GM18907 (cell line): ENCODE measurements at regions not wholly inside any gene's neighbourhood (a gene's known extent, or its start where the extent isn't known, plus 50 kb on each side); places are given as distances from the start of the nearest gene placed in this dataset.

Experiments
- ATAC-seq: cut with Tn5 transposase; IDR thresholded peaks from one replicate; pipeline ENCODE4 v1.9.1; 2021; ENCODE audit warnings: mild to moderate bottlenecking, moderate library complexity; ENCODE audit not compliant: unreplicated experiment

- no peak for ATAC-seq
These were observed 551.7 kb downstream of the NR2F2 start for GRCh38 chr15:96882121-96882772.

DNA sequence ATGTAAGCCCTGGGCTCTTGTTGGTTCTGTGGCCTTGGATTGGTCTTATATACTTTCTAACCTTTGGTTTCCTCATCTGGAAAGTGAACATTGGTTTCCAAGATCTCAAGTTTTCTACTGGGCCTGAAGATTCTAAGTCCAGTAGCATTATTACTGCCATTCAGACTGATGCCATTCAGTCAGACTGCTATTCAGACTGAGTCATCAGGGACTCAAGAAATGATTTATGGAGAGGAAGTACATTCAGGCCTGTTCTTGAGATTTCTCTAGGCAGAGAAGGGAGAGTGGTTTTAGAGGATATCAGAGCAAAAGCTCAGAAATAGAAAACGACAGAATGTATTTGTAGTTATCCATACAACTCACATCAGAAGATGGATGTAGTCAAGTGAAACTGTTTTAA is 557.2 kb downstream of the NR2F2 start:
- no peak for ATAC-seq

- no peak for ATAC-seq
These were observed 558.3 kb downstream of the NR2F2 start for GRCh38 chr15:96888764-96889163.

DNA sequence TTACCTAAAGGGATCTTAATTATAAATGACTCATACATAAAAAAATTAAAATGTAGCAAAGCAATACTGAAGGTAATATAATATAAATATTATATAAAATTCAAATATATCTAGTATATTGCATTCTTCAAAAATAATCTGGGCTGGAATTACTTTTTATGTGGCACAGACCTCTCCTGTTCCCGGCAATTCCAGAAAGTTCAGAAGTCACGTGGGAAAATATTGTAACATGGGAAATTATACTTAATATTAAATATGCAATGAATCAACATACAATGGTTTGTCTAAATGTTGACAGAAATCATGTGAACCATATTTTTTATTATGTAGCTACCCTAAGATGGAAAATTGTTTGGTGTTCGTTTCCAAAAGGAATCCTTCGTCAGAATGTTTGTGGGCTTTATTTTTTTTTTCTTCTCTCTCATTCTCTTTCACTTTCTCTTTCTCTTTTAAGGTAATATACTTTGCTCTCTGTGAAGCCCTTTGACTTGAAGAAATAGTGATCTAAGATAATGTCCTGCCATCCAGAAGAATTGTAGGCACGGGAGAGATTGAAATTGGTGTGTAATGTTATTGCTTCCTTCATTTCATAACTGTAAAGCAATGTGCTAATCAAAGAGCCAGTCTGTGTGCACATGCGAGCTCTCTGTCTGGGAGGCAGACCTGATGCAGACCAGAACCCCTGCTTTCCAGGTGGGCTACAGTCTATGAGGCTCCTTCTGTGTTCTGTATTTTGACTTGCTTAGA is 559.4 kb downstream of the NR2F2 start:
- no peak for ATAC-seq

GRCh38 chr15:96891046-96891445 is 560.5 kb downstream of the NR2F2 start:
- no peak for ATAC-seq

- ATAC-seq: no peak
These were observed 562.8 kb downstream of the NR2F2 start for GRCh38 chr15:96893159-96893906.

DNA sequence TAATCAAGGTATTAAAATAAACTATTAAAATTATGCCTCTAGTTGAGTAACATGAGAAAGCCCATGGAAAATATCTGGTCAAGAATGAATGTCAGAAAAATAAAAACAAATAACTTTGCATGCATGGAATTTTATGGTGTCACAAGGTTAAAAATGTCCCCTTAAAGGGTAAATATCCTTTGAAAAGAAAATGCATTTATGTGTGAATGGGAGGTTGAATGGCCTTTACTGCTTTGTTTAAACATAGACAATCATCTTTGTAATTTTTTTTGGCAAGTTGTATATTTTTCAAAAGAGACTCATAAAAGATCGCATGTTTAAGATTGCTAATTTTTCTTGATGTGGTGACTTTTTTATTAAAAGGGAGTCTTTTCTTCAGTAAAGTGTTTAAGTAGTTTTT is 564.2 kb downstream of the NR2F2 start:
- no peak for ATAC-seq

DNA sequence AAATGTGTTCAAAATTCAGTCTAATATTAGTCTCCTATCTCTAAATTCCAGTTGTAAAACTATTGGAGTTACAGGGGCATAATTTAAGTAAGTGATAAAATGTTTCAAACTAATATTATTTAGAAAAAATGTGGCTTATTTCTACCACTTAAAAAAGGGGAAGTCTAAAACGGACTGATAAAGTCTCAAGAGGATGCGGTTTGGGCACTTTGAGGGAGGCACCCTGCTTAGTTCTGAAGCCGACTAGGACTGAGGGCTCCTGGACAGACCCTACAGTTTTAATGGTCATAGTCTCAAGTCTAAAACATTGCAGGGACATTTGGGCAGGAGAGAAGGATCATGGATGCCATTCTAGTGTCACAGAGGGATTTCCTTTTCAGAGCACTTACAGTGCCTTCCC is 566.3 kb downstream of the NR2F2 start:
- no peak for ATAC-seq

DNA sequence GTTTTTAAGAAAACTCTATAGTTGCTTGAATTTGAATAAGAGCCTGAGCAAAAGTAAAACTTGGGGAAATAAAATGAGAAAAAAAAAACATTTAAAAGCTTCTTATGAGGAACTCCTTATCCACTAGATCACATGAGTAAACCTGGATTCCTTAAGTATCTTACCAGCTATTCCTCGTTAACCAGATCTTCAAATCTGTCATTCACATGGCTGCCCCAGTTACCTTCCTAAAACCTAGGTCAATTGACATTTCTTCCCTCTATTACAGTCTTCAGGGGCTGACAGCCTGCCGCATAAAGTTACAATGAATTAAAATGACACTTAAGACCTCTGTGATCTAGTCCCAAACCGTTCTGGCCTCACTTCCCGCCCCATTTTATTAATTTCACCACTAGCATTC is 583.6 kb downstream of the NR2F2 start:
- ATAC-seq: no peak

GRCh38 chr15:96916750-96917149 is 586.2 kb downstream of the NR2F2 start:
- ATAC-seq: no peak

DNA sequence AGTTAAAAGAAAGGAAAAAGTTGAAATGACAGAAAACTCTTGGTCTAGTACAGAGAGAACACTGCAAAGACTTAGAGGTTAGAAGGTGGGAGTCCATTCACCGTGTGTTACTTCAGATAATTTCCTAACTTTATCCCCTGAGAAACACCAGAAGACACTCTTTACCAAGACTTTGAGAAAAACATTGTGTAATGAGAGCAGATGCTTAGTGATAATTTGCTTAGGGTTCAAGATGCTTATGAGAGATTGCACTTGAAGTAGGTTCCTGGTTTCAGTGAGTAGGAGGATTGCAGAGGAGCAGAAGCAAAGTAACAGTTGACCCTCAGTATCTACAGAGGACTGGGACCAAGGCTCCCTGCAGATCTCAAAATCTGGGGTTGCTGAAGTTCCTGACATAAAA is 594.1 kb downstream of the NR2F2 start:
- ATAC-seq: no peak

GRCh38 chr15:96947296-96948229 is 617.1 kb downstream of the NR2F2 start:
- no peak for ATAC-seq

DNA sequence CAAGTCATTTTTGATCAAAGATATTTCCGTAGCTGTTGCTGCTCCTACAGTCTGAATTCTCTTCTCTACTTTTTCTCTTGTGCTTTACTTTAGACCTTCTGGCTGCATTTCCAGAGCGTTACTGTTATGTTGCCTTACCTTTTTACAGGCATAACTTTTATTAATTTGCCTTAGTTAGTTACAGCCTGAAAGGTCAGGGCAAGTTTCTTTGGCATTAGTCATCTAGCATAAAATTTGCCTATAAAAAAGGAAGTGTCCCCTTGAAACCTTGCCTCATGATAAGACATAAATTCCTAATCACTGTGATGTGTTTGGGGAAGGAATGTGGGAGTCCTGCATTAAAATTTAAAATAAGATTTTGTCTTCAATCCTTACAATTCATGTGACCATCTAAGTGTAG is 618.5 kb downstream of the NR2F2 start:
- ATAC-seq: no peak

DNA sequence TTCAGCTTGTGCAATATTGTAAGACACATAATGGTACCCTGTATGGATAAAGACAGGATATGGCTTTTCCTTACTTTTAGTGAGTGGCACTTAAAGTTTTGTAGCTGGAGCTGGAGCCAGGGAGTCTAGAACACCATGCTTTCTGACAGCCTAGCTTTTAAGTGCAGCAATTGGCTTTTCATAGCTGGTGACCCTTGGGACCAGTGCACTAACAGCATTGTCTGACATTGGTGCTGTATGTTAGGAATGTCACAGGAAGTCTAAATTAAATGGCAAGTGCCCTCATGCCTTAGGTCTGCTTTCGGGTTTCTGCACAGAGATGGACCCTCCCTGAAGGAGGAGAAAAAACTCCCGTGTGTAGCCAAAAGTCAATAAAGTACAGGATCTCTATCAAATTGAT is 628.2 kb downstream of the NR2F2 start:
- no peak for ATAC-seq

DNA sequence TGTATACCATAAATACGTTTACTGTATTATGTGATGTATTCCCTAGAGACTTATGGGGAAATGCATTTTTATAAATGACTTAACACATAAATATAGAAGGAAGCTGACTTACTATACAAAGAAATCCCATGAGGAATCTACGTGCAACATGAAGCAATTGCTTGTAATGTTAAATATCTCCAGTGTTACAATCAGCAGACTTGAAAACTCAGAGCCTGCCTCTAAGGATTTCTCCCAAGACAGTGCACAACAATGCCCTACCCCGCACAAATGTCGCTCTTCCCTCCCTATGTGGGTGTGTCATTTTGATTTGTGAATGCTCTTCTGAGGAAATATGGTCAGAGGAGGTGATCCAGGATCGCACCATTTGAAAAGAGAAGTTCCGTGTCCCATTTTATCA is 629.0 kb downstream of the NR2F2 start:
- no peak for ATAC-seq

- no peak for ATAC-seq
These were observed 630.4 kb downstream of the NR2F2 start for GRCh38 chr15:96960711-96961480.

GRCh38 chr15:96966554-96966953 is 636.1 kb downstream of the NR2F2 start:
- no peak for ATAC-seq

DNA sequence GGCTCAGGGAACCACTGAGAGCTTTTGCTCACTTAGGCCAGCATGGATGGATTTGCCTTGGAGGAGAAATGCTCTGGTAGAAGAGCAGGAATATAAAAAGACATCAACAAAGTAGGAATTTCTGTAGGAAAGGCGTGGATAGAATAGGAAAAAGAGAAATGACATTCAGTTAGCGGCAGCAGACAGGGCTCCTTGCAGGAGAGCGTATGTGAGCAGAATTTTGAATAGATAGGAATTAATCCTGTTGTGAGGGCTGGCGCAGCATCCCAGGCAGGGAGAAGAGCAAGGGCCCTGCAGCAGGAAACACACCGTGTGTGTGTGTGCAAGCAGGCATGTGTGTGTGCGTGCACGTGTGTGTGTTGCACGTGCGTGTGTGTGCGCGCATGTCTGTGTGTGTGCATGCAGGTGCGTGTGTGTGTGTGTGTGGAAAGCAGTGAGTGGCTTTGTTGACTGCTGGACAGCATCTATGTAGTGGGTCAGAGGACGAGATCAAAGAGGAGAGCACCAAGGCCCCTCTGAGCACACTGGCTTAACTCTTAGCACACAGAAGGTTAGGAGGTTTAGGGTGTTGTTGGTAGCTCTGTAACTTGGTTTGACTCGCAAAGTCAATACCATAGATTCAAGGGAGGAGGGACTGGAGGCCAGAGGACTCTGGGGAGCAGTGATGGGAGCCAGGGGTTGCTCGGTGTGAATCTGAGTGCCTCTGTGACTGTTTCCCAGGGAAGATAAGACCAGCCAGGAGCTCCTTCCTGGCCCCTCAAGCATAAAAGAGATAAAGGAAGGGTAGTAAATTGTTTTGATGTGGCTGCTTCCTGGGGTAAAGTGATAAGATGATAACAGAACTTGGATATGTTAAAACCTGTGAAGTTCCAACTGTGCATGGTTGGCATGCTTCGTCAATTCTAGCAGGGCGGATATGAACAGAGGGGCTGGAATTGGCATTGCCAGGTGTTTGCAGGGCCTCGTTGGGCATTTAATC is 639.5 kb downstream of the NR2F2 start:
- no peak for ATAC-seq

- no peak for ATAC-seq
These were observed 641.7 kb downstream of the NR2F2 start for GRCh38 chr15:96972201-96972600.
